ENCODE measurements at regions not wholly inside any gene's neighbourhood (a gene's known extent, or its start where the extent isn't known, plus 50 kb on each side); places are given as distances from the start of the nearest gene placed in this dataset.

DNA sequence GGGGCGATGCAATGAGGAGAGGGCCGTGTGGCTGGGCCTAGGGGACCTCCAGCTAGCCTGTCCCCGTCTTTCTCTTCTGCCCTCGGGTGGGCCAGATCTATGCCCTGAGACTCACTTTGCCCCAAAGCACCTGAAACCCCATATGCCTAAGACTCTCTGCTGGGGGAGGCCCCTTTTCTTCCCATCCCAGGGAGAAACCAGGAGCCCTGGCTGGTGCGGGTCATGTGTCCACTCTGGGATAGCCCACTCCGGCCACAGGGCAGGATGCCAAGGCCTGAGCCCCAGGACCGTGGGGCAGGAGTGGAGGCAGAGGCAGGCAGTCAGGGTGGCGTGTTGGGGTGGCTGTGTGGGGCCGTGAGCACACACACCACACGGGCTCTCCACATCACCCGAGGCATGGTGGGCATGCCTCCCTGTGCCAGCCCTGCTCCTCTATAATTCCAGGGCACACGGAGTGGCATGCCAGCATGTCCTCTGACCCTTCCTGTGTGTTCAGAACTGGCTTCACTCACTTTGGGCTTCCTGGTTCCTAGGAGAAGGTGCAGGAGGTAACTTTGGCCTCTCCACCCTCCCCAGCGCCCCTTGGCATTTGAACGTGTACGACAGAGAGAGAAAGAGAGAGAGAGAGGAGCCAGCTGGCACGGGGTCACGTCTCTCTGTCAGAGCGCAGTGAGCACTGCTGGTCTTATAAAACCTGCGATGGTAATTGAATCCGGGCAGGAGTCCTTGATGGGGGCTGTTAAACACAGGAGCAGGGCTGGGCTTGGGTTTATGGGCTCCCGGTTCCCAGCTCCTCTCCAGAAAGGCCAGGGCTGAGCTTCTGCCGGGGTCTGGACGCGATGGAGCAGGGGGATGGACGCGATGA, 144.2 kb downstream of the KIF26A start:
- TF ChIP-seq POLR2A (IDR thresholded peaks at IDR 0.05; ENCODE audit: borderline replicate concordance, extremely low read depth, insufficient read depth, insufficient read length) = no peak
- TF ChIP-seq, protein P1, sequence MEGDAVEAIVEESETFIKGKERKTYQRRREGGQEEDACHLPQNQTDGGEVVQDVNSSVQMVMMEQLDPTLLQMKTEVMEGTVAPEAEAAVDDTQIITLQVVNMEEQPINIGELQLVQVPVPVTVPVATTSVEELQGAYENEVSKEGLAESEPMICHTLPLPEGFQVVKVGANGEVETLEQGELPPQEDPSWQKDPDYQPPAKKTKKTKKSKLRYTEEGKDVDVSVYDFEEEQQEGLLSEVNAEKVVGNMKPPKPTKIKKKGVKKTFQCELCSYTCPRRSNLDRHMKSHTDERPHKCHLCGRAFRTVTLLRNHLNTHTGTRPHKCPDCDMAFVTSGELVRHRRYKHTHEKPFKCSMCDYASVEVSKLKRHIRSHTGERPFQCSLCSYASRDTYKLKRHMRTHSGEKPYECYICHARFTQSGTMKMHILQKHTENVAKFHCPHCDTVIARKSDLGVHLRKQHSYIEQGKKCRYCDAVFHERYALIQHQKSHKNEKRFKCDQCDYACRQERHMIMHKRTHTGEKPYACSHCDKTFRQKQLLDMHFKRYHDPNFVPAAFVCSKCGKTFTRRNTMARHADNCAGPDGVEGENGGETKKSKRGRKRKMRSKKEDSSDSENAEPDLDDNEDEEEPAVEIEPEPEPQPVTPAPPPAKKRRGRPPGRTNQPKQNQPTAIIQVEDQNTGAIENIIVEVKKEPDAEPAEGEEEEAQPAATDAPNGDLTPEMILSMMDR (IDR thresholded peaks at IDR 0.05 in 2 of 3, conservative IDR thresholded peaks at IDR 0.05 in 1 of 3; ENCODE audit: borderline replicate concordance in 1 of 3, insufficient read depth in 1 of 3, low read depth in 2 of 3, low read length in 2 of 3) = no peak
- TF ChIP-seq EZH2 (IDR thresholded peaks at IDR 0.05) = no peak
- TF ChIP-seq YY1 (IDR thresholded peaks at IDR 0.05; ENCODE audit: extremely low read depth, insufficient replicate concordance, low read depth, low read length) = no peak
- TF ChIP-seq, protein P2, sequence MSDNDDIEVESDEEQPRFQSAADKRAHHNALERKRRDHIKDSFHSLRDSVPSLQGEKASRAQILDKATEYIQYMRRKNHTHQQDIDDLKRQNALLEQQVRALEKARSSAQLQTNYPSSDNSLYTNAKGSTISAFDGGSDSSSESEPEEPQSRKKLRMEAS (IDR thresholded peaks at IDR 0.05) = no peak
- TF ChIP-seq SP1 (IDR thresholded peaks at IDR 0.05; ENCODE audit: low read depth) = no peak
- TF ChIP-seq POLR2AphosphoS5 (IDR thresholded peaks at IDR 0.05; ENCODE audit: low read depth, low read length) = no peak
- no peak for TF ChIP-seq TCF7L2 (IDR thresholded peaks at IDR 0.05; ENCODE audit: borderline replicate concordance, extremely low read depth, insufficient read depth, insufficient read length)
- no peak for TF ChIP-seq EGR1 (IDR thresholded peaks at IDR 0.05; ENCODE audit: low read depth)
- TF ChIP-seq, protein P3, sequence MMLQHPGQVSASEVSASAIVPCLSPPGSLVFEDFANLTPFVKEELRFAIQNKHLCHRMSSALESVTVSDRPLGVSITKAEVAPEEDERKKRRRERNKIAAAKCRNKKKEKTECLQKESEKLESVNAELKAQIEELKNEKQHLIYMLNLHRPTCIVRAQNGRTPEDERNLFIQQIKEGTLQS (IDR thresholded peaks at IDR 0.05) = no peak
- TF ChIP-seq SIN3A (IDR thresholded peaks at IDR 0.05; ENCODE audit: low read depth) = no peak
- TF ChIP-seq CEBPB (IDR thresholded peaks at IDR 0.05; ENCODE audit: low read depth) = no peak
- no peak for TF ChIP-seq ZNF274 (IDR thresholded peaks at IDR 0.05; ENCODE audit: low read depth, low read length)
- TF ChIP-seq RAD21 (IDR thresholded peaks at IDR 0.05; ENCODE audit: low read depth) = no peak
